Nephron (organoid): ENCODE measurements at regions not wholly inside any gene's neighbourhood (a gene's known extent, or its start where the extent isn't known, plus 50 kb on each side); places are given as distances from the start of the nearest gene placed in this dataset.

Experiments used
- H3K27ac Mint-ChIP-seq, 3 experiments: 2 replicates each; pipeline ENCODE4 v1.8.0; 2020; ENCODE audit warnings: mixed read lengths in 3 of 3, mild to moderate bottlenecking in 2 of 3, moderate library complexity in 1 of 3
- H3K27me3 Mint-ChIP-seq: 2 replicates; pipeline ENCODE4 v1.8.0; 2021; ENCODE audit warnings: low read depth, mild to moderate bottlenecking, moderate library complexity, mixed read lengths
- H3K36me3 Mint-ChIP-seq: 2 replicates; pipeline ENCODE4 v1.8.0; 2020; ENCODE audit warnings: low read depth, mixed read lengths
- H3K4me1 Mint-ChIP-seq: 2 replicates; pipeline ENCODE4 v1.8.0; 2020; ENCODE audit warnings: mixed read lengths
- H3K4me3 Mint-ChIP-seq, 3 experiments: 2 replicates each; pipeline ENCODE4 v1.8.0; 2020; ENCODE audit warnings: mild to moderate bottlenecking in 3 of 3, mixed read lengths in 3 of 3, moderate library complexity in 2 of 3
- H3K9me3 Mint-ChIP-seq: 2 replicates; pipeline ENCODE4 v1.8.0; 2020; ENCODE audit warnings: mixed read lengths
- TF ChIP-seq, protein P1 (sequence below), 3 experiments: fragments of 200-600 bp; sonication (generic); IDR thresholded peaks; one replicate each; pipeline ENCODE4 v1.5.0; 2021; ENCODE audit warnings: antibody characterized with exemption in 3 of 3; ENCODE audit not compliant: unreplicated experiment in 3 of 3

DNA sequence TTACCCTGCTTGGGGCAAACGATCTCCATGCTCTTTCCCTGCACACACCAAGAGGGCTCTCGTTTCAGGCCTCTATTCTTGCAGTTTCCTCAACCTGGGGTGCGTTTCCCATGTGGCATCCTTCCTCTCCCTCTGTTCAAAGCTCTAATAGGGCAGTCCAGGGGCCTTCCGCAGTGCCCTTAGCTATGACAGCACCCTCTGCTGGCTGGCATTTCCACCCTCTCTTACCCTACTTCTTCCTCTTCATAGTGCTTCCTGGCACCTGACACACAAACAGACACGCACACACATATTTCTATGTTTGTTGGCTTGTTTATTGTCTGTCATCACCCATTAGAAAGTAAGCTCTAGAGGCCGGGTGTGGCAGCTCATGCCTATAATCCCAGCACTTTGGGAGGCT, 294.0 kb downstream of the CLIC5 start:
- TF ChIP-seq, protein P1, sequence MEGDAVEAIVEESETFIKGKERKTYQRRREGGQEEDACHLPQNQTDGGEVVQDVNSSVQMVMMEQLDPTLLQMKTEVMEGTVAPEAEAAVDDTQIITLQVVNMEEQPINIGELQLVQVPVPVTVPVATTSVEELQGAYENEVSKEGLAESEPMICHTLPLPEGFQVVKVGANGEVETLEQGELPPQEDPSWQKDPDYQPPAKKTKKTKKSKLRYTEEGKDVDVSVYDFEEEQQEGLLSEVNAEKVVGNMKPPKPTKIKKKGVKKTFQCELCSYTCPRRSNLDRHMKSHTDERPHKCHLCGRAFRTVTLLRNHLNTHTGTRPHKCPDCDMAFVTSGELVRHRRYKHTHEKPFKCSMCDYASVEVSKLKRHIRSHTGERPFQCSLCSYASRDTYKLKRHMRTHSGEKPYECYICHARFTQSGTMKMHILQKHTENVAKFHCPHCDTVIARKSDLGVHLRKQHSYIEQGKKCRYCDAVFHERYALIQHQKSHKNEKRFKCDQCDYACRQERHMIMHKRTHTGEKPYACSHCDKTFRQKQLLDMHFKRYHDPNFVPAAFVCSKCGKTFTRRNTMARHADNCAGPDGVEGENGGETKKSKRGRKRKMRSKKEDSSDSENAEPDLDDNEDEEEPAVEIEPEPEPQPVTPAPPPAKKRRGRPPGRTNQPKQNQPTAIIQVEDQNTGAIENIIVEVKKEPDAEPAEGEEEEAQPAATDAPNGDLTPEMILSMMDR (IDR thresholded peaks at IDR 0.05; ENCODE audit: unreplicated experiment in 3 of 3): no peak
- H3K36me3 Mint-ChIP-seq: peaks cover 4% of the 10 kb centered on the region
- no peak overlapping the region for H3K27ac Mint-ChIP-seq
- peaks cover 31% of the 10 kb centered on the region for H3K4me1 Mint-ChIP-seq
- no peak overlapping the region for H3K4me3 Mint-ChIP-seq
- H3K27me3 Mint-ChIP-seq: peaks cover 36% of the 10 kb centered on the region
- H3K9me3 Mint-ChIP-seq: peaks cover 4% of the 10 kb centered on the region

GRCh38 chr6:45718871-45719270, 296.8 kb downstream of the CLIC5 start:
- Mint-ChIP-seq H3K36me3 (peaks cover 4% of the 10 kb centered on the region), H3K4me1 (peaks cover 22% of the 10 kb centered on the region), H3K9me3 (peaks cover 4% of the 10 kb centered on the region), H3K27ac (no peak overlapping the region), H3K27me3 (peaks cover 53% of the 10 kb centered on the region), H3K4me3 (no peak overlapping the region)
- TF ChIP-seq, protein P1 (IDR thresholded peaks at IDR 0.05; ENCODE audit: unreplicated experiment in 3 of 3): no peak

GRCh38 chr6:45718131-45718530, 297.5 kb downstream of the CLIC5 start:
- Mint-ChIP-seq H3K27ac (no peak overlapping the region), H3K27me3 (peaks cover 60% of the 10 kb centered on the region), H3K4me3 (no peak overlapping the region), H3K4me1 (peaks cover 22% of the 10 kb centered on the region), H3K36me3 (peaks cover 4% of the 10 kb centered on the region), H3K9me3 (peaks cover 4% of the 10 kb centered on the region)
- TF ChIP-seq, protein P1 (IDR thresholded peaks at IDR 0.05; ENCODE audit: unreplicated experiment in 3 of 3): no peak

- H3K36me3 Mint-ChIP-seq: peaks cover under 1% of the 10 kb centered on the region
- peaks cover under 1% of the 10 kb centered on the region for H3K9me3 Mint-ChIP-seq
- H3K27me3 Mint-ChIP-seq: peaks cover 64% of the 10 kb centered on the region
- no peak overlapping the region for H3K27ac Mint-ChIP-seq
- TF ChIP-seq, protein P1 (IDR thresholded peaks at IDR 0.05; ENCODE audit: unreplicated experiment in 3 of 3): no peak
- no peak overlapping the region for H3K4me3 Mint-ChIP-seq
- H3K4me1 Mint-ChIP-seq: peaks cover 19% of the 10 kb centered on the region
Measured at GRCh38 chr6:45717715-45718114, 297.9 kb downstream of the CLIC5 start.

DNA sequence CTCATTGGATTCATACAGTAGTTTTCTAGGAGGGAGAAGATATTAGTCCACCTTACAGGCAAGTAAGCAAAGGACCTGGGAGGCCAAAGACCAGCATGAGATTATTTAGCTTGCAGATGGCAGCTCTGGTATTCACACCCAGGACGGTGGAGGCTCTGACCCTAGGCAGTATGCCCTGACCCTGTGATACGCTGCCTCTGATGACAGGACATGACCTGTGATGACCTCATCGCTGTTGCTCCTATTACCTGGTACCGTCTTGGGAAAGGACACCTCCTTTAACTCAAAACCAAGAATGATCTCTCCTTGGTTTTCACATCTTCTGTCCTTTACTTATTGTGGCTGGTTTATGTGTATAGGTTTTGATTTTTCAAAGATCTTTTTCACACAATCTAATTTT, 298.6 kb downstream of the CLIC5 start:
- H3K4me3 Mint-ChIP-seq: no peak overlapping the region
- no peaks in the 10 kb centered on the region for H3K9me3 Mint-ChIP-seq
- H3K27ac Mint-ChIP-seq: no peak overlapping the region
- H3K36me3 Mint-ChIP-seq: no peaks in the 10 kb centered on the region
- TF ChIP-seq, protein P1 (IDR thresholded peaks at IDR 0.05; ENCODE audit: unreplicated experiment in 3 of 3): no peak
- peaks cover 71% of the 10 kb centered on the region for H3K27me3 Mint-ChIP-seq
- peaks cover 18% of the 10 kb centered on the region for H3K4me1 Mint-ChIP-seq

- Mint-ChIP-seq H3K27me3 (peaks cover 75% of the 10 kb centered on the region), H3K27ac (no peak overlapping the region), H3K4me1 (peaks cover 18% of the 10 kb centered on the region), H3K4me3 (no peak overlapping the region), H3K9me3 (no peaks in the 10 kb centered on the region), H3K36me3 (no peaks in the 10 kb centered on the region)
- TF ChIP-seq, protein P1 (IDR thresholded peaks at IDR 0.05; ENCODE audit: unreplicated experiment in 3 of 3): no peak
Measured at GRCh38 chr6:45715508-45715803, 300.2 kb downstream of the CLIC5 start.
